AG08396 (cell line): ENCODE measurements at regions not wholly inside any gene's neighbourhood (a gene's known extent, or its start where the extent isn't known, plus 50 kb on each side); places are given as distances from the start of the nearest gene placed in this dataset.
"Not testable (repeated sequence)": the region's sequence is repeated elsewhere in the genome, so short reads cannot be mapped to it uniquely, and the experiment has no call there.

Source experiments
- DNase-seq: peaks from one replicate; pipeline ENCODE4 v3.0.0; 2012; ENCODE audit warnings: low spot score, mixed read lengths

- DNase-seq: no peak
These were observed 287.7 kb downstream of the BMP4 start for GRCh38 chr14:53668897-53669296.

GRCh38 chr14:53663709-53664108 lies 292.9 kb downstream of the BMP4 start:
- peak; percentile 21 for DNase-seq

- DNase-seq: no peak
These were observed 301.4 kb downstream of the BMP4 start for GRCh38 chr14:53655080-53655785.

DNA sequence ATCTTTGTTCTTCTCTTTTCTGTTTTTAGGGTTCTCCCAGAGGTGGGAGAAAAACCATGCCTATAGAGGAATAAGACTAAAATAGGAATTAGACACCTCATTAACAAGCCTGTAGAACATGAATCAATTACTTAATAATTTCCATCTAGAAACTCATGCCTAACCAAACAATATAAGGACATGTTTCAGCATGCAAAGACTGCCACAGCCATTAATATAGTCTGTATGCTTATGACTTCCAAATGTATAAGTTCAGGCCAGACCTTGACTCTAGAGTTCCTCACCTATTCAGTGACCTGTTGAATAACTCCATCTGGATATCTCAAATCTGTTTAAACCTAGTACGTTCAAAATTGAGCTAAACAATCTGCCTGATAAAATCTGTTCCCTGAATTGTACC lies 304.6 kb downstream of the BMP4 start:
- DNase-seq: no peak

DNA sequence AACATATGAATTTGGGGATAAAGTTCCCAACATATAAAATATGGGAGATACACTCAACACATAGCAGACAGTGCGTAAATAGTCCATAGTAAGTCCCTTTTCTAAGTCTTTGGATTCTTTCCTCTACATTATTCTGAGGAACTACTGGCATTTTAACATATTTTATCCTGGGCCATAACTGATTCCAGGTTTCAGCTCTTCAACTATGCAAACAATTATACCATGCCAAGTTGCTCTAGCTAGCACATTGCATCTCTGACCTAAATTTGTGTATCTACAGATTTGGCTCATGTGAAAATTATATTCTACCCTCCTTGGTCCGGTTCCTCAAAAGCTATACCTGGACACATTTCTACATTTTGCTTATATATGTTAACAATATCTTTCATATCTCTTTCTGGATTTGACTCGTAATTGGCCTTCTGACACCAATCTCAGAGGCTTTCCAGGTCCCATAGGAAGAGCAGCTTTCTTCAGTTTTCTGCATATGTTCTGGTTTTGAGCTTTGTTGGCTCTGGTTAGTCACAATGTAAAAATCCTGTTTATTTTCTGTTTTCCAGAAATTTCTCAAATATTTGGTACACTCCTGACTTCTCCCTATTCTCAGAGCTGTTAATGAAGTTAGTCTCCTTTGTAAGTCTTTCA lies 305.4 kb downstream of the BMP4 start:
- no peak for DNase-seq

GRCh38 chr14:53646925-53647324 lies 309.7 kb downstream of the BMP4 start:
- no peak for DNase-seq

GRCh38 chr14:53640695-53641094 lies 315.9 kb downstream of the BMP4 start:
- no peak for DNase-seq

GRCh38 chr14:53638966-53639365 lies 317.7 kb downstream of the BMP4 start:
- DNase-seq: no peak

DNA sequence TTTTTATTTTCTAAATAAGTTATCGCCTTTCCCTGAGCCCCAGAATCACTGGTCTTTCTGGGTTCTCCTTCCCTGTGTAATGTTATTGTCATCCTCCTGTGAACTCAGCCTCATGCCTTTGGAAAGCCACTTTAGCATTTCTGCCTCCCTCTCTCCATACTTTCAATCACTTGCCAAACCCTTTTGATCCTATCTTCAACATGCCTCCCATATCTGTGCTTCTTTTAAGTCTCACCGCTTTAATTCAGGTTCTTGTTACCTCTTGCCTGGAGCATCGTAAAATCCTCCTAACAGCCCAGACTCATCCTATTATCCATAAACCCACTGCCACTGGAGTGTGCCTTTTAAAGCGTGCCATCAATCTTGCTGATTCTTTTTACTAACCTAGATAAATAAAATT lies 321.8 kb downstream of the BMP4 start:
- DNase-seq: no peak

DNA sequence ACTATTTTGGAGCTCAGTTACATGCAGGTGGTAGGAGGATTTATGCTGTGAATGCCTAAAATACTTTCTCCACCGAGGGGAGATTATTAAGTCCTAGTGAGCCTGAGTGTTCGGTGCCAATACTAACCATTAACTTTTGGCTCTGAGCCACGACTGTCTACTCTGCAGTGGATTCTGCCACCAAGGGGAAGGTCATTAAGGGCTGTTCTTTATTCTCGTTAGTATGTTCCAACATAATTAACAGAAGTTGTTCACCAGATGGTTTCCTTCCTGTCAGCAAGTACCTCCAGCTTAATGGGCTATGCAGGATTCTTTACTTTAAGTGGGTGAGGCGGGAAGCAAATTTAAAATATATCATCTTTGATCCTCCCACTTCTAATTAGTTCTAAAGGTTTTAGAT lies 326.3 kb downstream of the BMP4 start:
- DNase-seq: no peak

- DNase-seq: no peak
These were observed 327.7 kb downstream of the BMP4 start for GRCh38 chr14:53628732-53629430.

DNA sequence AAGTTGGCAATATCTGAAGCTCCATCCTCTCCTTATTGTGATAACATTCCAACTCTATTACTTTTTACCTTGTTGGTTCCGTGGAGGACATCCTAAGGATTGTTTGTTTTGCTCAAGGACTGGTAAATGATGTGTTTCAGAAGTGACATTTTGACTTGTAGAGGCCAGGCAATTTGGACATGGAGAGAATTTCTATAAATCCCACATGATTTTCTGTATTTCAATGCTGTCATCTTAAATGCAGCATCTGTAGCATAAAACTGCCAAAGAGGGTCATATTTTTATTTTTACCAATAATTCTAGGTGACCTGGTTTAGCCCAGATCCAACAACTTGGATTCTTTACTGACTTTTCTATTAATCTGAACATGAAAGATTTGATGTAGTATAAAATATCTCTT lies 328.4 kb downstream of the BMP4 start:
- DNase-seq: no peak

DNA sequence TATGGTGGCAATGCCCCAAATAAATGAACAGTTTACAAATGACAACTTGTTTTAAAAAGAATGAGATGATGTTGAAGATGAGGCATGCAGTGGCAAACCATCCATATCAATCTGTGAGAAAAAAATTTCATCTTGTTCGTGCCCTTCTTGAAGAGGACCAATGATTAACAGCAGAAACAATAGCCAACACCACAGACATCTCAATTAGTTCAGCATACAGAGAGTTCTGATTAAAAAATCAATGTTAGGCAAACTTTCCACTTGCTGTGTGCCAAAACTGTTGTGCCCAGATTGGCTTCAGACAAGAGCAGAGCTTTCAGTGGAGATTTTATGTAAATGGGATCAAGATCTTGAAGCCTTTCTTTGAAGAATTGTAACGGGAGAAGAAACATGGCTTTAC lies 329.9 kb downstream of the BMP4 start:
- DNase-seq: no peak

DNA sequence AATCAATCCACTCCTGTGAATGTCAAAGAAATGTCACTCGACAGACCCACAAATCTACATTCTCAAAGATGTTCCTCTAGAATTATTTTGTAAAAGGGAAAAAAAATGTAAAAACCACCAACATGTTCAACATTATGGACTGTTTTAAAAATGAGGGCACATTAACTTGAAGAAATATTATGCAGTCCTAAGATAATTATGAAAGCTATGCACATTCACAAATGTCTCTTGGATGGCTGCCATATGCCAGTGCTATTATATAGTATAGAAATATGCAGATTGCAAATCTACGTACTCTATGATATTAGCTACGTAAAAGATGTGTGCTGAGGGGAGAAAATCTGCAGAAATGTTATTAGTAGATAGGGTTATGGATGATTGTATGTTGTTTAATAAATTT lies 334.2 kb downstream of the BMP4 start:
- no peak for DNase-seq

DNA sequence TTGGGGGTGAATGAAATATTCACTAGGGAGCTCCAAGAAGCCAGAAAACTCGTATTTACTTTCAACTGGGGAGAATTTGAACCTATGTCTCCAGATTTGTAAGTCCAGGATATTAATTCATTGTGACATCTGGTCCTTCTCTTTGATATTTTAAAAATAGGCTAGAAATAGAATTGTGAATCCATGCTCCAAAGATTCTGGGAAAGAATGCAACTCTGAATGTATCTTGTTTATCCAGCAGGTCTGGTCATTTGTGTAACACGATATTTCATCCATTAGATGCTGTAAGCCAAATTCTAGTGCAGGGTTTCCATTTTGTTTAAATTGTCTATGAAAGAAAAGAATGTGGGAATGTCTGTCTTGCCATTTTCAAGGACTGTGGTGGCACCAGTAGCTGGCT lies 334.7 kb downstream of the BMP4 start:
- no peak for DNase-seq

GRCh38 chr14:53621433-53621832 lies 335.2 kb downstream of the BMP4 start:
- no peak for DNase-seq

DNA sequence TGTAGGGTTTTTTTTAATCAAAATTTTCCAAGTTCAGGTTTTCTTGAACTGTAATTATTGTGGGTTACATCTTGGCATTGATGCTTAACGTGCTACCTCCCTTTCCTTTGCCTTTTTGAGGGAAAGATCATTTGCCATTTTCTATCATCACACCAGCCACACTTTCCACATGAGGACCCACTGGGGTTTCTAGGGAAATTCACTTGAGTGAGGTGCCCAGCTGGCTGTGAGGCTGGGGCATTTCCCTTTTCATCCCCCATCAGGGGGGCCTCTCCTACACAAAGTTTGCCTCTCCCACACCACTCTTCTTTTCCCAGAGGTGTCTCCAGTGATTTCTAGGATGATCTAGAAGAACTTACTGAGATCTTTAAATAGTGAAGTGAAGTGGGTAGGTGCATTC lies 335.7 kb downstream of the BMP4 start:
- DNase-seq: no peak

GRCh38 chr14:53620317-53620716 lies 336.3 kb downstream of the BMP4 start:
- no peak for DNase-seq

- DNase-seq: peak; percentile 43
These were observed 336.9 kb downstream of the BMP4 start for GRCh38 chr14:53619691-53620231.

- not testable (repeated sequence) for DNase-seq
These were observed 340.1 kb downstream of the BMP4 start for GRCh38 chr14:53616536-53616935.

- DNase-seq: no peak
These were observed 341.4 kb downstream of the BMP4 start for GRCh38 chr14:53615252-53615651.

GRCh38 chr14:53613404-53614253 lies 343.0 kb downstream of the BMP4 start:
- DNase-seq: peak; percentile 43
